Left kidney (tissue), 1 donor: ENCODE measurements at regions not wholly inside any gene's neighbourhood (a gene's known extent, or its start where the extent isn't known, plus 50 kb on each side); places are given as distances from the start of the nearest gene placed in this dataset.
"Not testable (repeated sequence)": the region's sequence is repeated elsewhere in the genome, so short reads cannot be mapped to it uniquely, and the experiment has no call there.

Experiments used
- DNase-seq: peaks from one replicate; pipeline ENCODE4 v3.0.0-alpha.2; 2013

DNA sequence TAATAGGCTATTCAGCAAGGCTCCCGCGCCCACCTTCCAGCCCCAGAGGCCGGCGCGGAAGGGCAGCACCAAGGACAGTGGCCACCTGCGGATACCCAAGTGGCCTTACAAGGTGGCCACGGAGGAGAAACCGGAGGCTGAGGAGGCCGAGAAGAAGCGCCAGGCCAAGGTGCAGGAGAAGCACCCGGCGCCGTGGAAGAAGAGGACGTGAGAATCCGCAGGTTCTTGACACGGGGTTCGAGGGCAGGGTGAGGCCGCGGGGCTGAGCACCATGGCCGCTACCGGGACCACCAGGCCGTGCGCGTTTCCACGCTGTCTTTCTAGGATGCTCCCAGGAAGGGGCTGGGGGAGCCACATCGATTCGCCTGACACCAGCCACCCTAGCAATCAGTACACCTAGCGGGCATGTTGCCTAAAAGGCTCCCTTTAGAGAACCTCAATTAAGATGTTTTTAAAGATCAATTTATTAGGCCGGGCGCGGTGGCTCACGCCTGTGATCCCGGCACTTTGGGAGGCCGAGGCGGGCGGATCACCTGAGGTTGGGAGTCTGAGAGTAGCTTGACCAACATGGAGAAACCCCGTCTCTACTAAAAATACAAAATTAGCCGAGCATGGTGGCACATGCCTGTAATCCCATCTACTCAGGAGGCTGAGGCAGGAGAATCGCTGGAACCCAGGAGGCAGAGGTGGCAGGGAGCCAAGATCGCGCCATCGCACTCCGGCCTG lies 134.3 kb upstream of the OR4C13 start:
- not testable (repeated sequence) for DNase-seq

DNA sequence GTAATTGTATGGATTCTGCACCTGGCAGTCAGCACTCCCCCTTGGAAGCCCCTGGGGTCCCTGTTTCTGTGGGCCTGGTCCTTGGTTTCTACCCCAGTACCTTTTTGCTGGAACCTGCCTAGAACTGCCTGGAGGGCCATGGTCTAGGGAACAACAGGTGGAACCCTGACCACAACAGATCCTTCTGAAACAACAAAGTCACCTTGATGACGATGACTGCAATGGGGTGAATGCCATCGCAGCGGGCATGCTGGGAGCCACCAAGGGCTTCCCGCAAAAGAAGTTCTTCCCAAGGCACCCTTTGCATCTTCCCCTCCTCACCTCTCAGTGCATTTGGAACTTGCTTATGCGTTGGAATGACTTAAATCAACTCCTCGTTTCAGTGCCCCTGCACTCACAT lies 129.0 kb upstream of the OR4C13 start:
- DNase-seq: not testable (repeated sequence)

DNA sequence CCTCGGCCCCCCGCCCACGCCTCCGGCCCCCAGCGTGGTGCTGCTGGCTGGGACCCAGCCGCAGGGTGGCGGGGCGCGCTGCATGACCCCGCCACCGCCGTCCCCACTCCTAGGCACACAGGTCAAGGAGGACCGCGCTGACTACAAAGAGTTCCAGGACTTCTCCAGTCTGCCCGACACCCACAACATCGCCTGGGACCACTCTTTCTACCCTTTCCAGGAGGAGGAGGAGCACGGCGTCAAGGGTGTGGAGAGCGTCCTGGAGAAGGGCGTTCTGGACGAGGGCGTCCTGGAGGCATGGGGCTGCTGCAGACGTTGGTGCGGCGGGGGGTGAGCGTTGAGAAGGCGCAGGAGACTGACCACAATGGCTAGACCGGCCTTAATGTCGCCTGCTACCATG lies 101.7 kb upstream of the OR4C13 start:
- not testable (repeated sequence) for DNase-seq

DNA sequence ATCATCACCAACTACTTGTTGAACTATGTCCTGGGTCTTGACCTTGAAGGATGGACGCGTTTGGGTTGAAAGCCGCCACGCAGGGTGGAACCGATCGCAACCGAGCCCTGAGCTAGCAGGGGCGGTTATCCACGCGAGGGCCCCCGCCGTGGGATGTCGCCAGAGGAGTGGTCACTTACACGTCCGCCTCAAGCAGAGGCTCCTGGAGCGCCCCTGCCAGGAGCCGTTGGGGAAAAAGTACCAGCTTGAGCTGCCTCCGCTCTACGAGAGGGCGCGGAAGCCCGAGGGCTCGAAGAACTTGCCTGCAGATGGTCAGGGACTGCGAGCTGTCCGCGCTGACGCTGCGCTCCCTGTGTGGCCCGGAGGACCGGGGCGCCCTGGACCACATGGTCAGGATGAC lies 100.7 kb upstream of the OR4C13 start:
- DNase-seq: no peak

DNA sequence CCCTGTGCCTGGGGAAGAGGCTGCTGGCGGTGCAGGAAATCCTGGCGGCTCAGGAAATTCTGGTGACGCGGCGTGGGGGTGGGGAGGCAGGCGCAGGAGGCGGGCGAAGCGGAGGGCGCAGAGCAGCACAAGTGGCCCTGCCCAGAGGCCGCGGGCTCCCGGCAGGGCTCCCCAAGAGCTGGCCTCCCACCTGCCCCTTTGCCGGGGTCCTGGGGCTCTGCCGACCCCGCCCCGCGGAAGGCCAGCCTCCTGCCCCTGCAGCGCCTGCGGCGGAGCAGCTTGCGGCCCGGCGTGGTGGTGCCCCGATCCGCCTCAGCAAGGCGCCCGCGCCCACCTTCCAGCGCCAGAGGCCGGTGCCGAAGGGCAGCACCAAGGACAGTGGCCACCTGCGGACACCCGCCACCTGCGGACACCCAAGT lies 100.2 kb upstream of the OR4C13 start:
- DNase-seq: no peak

DNA sequence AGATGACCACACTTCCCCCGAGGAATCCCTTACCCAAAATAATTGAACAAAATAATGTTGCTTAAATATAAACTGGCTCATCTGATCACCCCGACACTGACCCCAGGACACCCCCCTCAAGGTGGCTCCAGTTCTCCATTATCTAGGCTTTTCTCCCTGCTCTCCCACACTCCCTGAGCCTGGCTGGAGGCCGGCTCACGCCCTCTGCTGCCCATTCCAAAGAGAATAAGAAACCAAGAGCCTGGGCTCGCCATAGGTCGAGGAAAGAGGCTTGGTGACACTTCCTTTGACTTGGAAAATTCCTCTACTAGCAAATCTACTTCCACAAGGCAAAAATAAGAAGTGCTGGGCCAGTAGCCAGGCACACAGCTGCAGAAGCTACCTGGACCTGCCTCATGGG lies 63.3 kb upstream of the OR4C13 start:
- not testable (repeated sequence) for DNase-seq

DNA sequence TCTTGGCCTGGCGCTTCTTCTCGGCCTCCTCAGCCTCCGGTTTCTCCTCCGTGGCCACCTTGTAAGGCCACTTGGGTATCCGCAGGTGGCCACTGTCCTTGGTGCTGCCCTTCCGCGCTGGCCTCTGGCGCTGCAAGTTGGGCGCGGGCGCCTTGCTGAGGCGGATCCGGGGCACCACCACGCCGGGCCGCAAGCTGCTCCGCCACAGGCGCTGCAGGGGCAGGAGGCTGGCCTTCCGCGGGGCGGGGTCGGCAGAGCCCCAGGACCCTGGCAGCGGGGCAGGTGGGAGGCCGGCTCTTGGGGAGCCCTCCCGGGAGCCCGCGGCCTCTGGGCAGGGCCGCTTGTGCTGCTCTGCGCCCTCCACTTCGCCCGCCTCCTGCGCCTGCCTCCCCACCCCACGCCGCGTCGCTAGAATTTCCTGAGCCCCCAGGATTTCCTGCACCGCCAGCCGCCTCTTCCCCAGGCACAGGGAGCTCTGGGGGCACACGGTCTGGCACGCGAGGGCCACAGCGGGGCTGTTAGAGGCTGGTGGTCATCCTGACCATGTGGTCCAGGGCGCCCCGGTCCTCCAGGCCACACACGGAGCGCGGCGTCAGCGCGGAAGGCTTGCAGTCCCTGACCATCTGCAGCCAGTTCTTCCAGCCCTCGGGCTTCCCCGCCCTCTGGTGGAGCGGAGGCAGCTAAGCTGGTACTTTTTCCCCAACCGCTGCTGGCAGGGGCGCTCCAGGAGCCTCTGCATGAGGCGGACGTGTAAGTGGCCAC lies 60.1 kb upstream of the OR4C13 start:
- DNase-seq: not testable (repeated sequence)

DNA sequence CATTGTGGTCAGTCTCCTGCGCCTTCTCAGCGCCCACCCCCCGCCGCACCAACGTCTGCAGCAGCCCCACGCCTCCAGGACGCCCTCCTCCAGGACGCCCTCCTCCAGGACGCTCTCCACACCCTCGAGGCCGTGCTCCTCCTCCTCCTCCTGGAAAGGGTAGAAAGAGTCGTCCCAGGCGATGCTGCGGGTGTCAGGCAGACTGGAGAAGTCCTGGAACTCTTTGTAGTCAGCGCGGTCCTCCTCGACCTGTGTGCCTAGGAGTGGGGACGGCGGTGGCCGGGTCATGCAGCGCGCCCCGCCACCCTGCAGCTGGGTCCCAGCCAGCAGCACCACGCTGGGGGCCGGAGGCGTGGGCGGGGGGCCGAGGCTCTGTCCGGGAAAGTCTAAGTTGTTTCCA lies 58.7 kb upstream of the OR4C13 start:
- not testable (repeated sequence) for DNase-seq
